Ramos (cell line): ENCODE measurements at regions not wholly inside any gene's neighbourhood (a gene's known extent, or its start where the extent isn't known, plus 50 kb on each side); places are given as distances from the start of the nearest gene placed in this dataset.

ENCODE experiments used
- in situ Hi-C: fragments of 300-500 bp; cut with MboI; formaldehyde crosslinking; loops from one replicate; pipeline ENCODE4 v1.14.3; 2022; ENCODE audit warnings: low sequenced_read_pairs; ENCODE audit not compliant: unreplicated experiment

DNA sequence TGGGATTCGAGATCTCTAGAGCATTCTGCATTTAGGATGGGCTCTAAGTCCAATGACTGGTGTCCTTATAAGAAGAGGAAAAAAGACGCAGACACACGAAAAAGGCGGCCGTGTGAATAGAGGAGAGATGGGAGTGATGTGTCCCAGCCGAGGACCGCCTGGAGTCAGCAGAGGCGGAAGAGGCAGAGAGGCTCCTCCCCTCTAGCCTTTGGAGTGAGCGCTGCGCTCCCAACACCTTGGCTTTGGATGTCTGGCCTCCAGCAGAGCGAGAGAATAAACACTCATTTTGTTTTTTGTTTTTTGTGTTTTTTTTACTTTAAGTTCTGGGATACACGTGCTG, 83.0 kb upstream of the RTL6 start:
- in situ Hi-C loops, result no loop called here

DNA sequence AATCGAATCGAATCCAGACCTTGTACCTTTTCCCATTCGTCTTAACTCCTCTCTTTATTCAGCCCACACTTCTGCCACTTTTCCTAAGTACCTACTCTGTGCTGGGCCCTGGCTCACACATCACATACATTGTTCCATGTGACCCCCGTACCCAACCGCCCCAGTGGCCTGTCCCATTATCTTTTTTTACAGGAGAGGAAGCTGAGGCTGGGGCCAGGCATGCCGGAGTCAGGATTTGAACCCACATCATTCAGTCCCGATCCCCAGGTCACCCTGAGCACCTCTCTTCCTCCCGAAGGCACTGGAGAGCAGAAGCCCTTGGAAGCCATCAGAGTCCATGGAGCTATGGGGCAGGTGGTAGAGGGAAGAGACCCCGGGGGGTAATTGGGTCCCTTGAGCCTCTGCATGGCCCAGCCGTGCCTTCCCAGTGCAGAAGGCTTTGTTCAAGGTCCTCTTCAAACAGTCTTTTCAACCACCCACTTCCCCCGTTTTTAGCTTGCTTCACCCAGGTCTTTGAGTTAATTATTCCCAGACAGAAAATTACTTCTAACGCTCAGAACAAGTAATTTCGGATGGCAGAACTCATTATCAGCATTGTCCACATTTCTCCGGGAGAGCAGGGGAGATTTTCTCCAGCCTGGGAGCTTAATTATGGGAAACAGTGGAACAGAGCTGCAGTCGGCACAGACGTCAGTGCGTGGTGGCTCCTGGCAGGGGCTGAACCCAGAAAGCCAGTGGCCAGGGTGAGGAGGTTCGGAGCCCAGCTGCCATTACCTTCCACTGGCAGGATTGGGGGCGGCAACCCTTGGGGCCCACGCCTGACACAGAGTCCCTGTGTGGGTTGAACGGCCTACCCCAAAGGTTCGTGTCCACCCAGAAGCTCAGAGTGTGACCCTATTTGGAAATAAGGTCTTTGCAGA, 82.4 kb upstream of the RTL6 start:
- in situ Hi-C loops, result no loop called here

DNA sequence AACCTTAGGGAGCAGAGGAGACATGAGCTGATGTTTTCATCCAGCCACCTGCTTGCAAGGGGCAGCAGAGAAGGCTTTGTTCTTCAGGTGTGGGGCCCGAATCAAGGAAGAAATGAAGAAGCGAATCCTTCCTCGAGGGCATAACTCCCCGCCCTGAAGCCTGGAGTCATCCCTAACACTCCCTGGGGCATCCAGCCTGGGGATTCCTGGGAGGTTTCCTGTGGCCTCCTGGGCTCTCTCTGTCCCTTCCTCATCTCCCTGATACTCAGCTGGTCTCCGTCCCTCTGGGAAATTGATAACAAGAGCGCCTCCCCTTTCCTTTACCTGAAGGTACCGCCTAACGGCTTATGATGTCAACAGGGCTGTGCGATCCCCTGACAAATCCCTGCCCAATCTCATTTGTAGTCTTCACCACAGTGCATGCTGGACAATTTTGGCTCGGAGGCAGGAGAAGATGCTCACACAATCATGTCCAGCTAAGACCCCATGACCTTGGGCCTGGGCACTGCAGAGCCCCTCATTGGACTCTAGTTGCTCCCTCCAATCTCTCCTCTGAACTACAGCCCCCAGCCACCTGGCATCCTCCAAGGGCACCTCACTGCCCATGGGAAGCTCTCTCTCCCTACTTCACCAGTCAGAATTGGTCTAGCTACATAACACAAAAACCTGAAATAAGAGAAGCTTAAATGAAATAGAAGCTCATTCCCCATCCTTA, 80.6 kb upstream of the RTL6 start:
- in situ Hi-C loops, result no loop called here

- in situ Hi-C loops, result no loop called here
These were observed 80.1 kb upstream of the RTL6 start for GRCh38 chr22:44578110-44578457.

DNA sequence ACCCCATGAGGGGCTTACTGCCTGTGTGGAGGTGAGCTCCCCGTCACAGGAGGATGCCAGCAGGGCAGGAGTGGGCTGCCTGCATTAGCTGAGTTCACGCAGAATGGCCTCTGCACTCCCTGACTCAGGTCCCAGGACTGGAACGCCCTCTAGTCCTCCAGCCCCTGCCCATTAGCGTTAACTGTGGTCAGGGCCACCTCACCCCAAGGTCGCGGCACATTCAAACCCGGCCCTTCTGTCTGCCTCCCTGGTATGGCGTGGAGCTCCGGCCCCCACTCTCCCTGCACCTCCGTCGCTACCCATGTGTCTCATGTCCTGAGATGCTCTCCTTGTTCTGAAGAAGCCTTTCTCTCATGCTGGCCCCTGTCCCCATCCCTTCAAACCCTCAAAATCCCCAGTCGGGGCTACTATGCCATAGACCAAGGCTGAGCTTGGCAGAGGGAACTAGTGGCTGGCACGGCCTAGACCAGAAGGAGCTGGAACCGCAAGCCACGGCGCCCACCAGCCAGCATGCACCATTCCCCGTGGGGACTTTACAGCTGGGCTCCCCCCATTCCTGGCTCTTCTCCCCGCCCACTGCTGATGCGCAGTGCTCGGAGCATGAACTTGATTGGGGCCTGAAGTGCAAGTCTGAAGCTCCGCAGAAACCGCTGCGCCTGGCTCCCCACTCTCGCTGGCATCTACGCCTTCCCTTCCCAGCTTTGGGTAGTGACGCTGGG, 79.5 kb upstream of the RTL6 start:
- in situ Hi-C loops, result no loop called here

- in situ Hi-C loops, result no loop called here
These were observed 78.6 kb upstream of the RTL6 start for GRCh38 chr22:44576311-44577260.

GRCh38 chr22:44575381-44576268, 77.6 kb upstream of the RTL6 start:
- in situ Hi-C loops, result no loop called here

DNA sequence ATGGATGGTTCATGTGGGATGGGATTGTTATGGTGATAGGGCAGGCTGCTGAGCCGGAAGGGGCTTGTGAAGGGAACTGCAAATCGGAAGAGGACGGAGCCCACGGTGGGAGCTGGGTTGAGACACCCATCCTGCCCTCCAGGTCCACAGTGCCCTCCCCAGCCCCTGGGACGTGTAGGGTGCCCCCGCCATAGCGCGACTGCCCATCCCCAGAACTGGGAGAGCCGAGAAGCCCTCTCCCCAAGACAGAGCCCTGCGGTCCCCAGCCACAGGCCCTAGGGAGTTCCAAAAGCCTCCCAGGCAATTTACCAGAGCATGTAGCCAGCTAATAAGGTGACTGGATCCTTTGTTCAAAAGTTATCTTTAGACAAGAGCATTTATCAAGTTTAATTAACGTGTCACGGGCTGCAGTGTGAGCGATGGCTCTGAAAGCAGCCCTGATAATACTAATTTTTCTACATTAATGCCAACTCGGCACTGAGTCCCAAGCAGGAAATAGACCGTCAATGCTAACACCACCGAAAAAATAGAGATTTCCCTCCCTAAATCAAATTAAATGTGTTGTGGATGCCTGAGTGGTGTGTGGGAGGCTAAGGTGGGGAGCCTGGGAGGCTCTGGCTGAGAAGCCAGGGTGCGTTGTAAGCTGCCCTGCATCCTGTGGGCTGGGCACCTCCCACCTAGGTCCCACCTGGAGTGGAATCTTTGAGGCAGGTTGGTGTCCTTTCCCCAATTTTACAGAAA, 76.8 kb upstream of the RTL6 start:
- in situ Hi-C loops, result no loop called here

- in situ Hi-C loops, result no loop called here
These were observed 76.1 kb upstream of the RTL6 start for GRCh38 chr22:44574057-44574639.

DNA sequence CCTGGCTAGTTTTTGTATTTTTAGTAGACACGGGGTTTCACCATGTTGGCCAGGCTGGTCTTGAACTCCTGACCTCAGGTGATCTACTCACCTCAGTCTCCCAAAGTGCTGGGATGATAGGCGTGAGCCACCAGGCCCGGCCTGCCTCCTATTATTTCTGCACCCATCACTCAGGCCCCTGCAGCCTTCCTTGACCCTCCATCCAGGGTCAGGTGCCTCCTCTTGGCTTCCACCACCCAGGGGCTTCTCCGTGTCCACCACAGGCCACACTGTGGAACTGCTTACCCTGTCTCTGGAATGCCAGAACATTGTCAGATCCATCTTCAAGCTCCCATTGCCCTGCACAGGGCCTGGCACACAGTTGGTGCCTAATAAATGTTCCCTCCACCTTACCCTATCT, 75.4 kb upstream of the RTL6 start:
- in situ Hi-C loops, result no loop called here

DNA sequence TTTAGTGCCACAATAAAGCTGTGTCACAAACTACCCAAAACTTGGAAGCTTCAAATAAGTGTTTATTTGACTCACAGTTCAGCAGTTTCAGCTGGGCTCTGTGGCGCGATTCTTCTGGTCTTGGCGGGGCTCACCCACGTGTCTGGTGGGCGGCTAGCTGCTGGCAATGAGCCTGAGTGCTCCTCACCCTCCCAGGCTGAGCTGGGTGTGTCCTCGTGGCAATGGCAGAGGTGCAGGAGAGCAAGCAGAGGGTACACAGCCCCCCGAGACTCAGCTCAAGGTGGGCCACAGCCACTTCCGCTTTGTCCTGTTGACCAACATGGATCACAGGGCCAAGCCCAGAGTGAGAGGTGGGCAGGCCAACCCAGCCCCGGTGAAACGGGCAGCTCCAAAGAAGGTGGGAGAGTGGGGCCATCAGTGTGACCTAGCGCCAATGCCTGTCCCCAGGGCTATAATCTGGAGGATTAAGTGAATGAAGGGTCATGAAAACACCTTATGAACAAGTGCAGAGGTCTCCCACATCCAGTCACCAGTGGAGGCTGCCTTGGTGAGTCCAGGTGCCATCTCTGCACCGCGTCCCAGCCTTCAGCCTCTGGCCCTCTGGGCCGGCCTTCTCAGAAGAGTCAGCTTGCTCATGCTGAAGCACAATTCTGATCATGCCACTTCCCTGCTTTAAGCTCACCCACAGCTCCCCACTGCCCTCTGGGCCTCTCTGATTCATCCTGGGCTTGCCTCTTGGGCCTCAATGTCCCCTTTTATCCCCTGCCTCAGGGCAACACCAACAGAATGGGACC, 74.6 kb upstream of the RTL6 start:
- in situ Hi-C loops, result no loop called here

DNA sequence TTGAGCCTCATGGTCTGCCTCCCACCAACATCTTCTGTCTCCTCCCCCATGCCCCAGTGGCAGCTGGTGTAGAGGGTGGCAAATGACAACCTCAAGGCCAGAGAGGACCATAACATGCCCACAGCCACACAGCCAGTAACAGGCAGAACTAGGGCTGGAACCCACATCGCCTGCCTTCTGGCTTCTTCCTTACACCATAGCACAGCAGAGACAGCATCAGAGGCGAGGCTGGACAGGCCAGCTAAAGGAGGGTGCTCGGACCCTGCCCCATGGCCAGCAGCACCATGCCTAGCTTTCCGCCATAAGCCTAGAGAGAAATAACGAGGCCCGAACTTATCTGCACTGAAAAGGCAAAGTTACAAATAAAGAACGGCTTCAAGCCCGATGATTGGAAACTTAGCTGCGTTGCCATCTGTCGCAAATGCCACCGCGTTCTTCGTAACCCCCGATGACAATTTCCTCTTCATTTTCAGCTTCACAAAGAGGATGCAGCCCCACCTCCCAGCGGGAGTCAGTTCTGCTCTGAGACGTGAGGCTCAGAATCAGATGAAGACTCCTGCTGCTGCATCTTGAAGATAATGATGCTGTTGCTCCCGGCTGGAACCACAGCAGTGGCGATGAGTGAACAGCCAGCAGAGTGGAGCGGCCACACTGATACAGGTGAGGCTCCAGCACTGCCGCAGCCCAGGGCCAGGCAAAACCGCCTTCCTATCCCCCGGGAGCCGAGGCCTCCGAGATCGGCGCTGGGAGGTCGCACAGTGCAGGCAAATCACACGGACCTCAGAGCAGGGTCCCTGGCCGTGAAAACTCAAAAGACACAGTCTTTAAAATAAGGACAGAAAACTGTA, 73.8 kb upstream of the RTL6 start:
- in situ Hi-C loops, result no loop called here

DNA sequence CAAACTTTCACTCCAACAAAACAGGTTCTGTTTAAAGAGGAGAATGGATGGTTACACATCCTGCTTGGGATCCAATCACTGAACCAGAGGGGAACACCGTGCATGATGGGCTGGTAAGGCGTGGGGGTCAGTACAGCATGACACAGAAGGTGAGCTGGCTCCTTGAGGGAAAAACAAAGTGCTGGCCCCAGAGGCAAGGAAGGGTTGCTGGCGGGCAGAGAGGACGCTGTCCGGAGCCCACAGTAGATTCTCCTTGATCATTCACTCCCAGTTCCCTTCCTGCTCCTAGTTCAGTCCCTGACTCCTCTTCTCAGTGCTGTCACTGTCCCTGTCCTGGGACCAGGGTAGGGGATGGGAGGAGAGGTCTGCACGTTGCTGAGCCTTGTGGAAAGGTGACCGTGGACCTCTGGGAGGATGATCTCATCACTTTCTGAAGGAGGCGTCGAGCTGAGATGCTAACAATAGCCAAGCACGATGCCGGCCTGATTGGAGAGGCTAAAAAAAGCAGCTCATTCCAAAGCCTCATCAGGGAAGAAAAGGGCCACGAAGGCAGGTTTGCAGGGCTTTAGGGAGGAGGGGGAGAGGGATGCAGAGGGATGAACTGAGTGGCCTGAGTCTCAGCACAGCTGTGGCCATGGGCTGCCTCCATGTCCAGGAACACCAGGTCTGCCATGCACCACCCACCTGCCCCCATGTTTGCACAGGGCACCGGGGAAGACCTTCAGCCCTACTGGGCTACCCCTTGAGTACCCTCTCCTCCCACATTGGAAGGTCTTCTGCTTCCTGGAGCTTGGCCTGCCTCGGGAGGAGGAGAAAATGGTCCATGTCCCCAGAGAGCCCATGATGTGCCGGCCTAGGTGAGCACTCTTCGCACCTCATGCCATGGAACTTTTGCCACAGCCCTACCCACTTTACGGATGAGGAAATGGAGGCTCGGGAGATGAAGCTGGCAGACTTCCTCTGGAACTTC, 72.7 kb upstream of the RTL6 start:
- in situ Hi-C loops, result no loop called here

DNA sequence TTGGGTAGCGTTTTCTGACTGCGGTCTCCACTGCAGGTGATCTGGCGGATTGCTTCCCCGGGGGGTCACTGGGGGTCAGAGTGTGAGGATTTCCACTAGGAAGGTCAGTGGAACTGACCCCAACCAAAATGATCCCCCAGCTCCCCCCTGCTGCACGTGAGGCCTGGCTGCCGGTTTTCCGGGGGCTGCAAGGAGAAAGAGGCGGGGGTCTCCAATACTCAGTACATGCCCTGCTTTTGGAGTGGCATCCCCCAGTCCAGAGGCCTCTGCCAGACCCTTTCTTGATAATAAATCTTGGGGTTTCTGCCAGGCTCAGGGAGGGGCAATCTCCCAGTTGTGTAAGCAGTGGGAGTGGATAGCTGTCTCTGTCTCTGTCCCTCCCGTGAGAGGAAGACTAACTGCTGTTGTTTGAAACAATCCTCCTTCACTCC, 71.5 kb upstream of the RTL6 start:
- in situ Hi-C loops, result no loop called here

GRCh38 chr22:44567846-44568493, 69.9 kb upstream of the RTL6 start:
- in situ Hi-C loops, result no loop called here
